Mucosa of descending colon (tissue), 3 donors: ENCODE measurements at regions not wholly inside any gene's neighbourhood (a gene's known extent, or its start where the extent isn't known, plus 50 kb on each side); places are given as distances from the start of the nearest gene placed in this dataset.

ENCODE experiments used
- ATAC-seq: fragments of 200-7000 bp; cut with Tn5 transposase; one replicate; pipeline ENCODE4 v1.9.1; 2020; ENCODE audit warnings: mild to moderate bottlenecking, moderate library complexity
- DNase-seq, 3 donors: peaks; one replicate each; pipeline ENCODE4 v3.0.0-alpha.2; 2020
- H3K36me3 ChIP-seq: fragments of 200-600 bp; one replicate; pipeline ENCODE4 v1.8.0; 2021; ENCODE audit warnings: low read depth, mild to moderate bottlenecking
- H3K4me1 ChIP-seq: fragments of 200-600 bp; one replicate; pipeline ENCODE4 v1.8.0; 2021; ENCODE audit warnings: low read depth, mild to moderate bottlenecking
- H3K4me3 ChIP-seq: fragments of 200-600 bp; one replicate; pipeline ENCODE4 v1.8.0; 2021; ENCODE audit warnings: mild to moderate bottlenecking
- H3K9me3 ChIP-seq: fragments of 200-600 bp; one replicate; pipeline ENCODE4 v1.8.0; 2021; ENCODE audit warnings: mild to moderate bottlenecking
- intact Hi-C, 2 donors: fragments of 100-400 bp; cut with DNase I in 1 of 2; cut with micrococcal nuclease in 1 of 2; formaldehyde crosslinking; loops; one replicate each; pipeline versions ENCODE4 v1.11.0 to v1.11.1; 2022; cut with DNase I, micrococcal nuclease
- TF ChIP-seq, protein P1 (sequence below): fragments of 200-600 bp; IDR thresholded peaks from one replicate; pipeline ENCODE4 v1.8.0; 2022; ENCODE audit warnings: antibody characterized with exemption, mild to moderate bottlenecking
- donor health status: DM: no; HTN: no; CAD: no; lungs with moderate emphysema.
- donor health status: DM: no; HTN: no; CAD: no.
- donor health status: DM: no; HTN: yes; CAD: no.

- no peaks in the 10 kb centered on the region for H3K36me3 ChIP-seq
- H3K4me1 ChIP-seq, result no peaks in the 10 kb centered on the region
- no peaks in the 10 kb centered on the region for H3K9me3 ChIP-seq
- H3K4me3 ChIP-seq, result no peak overlapping the region
- intact Hi-C loops, result no loop called here
- ATAC-seq, result no peak
- TF ChIP-seq, protein P1, sequence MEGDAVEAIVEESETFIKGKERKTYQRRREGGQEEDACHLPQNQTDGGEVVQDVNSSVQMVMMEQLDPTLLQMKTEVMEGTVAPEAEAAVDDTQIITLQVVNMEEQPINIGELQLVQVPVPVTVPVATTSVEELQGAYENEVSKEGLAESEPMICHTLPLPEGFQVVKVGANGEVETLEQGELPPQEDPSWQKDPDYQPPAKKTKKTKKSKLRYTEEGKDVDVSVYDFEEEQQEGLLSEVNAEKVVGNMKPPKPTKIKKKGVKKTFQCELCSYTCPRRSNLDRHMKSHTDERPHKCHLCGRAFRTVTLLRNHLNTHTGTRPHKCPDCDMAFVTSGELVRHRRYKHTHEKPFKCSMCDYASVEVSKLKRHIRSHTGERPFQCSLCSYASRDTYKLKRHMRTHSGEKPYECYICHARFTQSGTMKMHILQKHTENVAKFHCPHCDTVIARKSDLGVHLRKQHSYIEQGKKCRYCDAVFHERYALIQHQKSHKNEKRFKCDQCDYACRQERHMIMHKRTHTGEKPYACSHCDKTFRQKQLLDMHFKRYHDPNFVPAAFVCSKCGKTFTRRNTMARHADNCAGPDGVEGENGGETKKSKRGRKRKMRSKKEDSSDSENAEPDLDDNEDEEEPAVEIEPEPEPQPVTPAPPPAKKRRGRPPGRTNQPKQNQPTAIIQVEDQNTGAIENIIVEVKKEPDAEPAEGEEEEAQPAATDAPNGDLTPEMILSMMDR, result no peak
- no peak for DNase-seq
Observed at GRCh38 chr5:36442796-36443195, 141.1 kb upstream of the RANBP3L start.

DNA sequence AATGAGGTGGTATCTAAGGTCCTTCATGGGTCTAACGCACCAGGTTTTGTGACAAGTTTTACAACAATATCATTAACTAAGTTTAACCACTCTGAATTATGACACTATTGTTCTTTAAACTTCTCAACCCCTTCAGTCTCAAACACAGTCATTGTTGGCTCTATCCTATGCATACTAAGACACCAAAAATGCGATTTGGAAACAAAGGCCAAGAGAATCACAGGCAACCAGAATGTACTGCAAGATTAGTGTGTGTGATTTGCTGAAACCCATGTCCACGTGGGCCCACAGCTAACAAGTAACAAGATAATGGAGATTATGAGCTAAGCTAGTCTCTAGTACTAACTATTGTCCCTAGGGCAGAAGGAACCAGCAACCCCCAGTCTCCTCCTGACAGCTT, 142.2 kb upstream of the RANBP3L start:
- intact Hi-C loops, result no loop called here
- no peak overlapping the region for H3K4me3 ChIP-seq
- TF ChIP-seq, protein P1, result no peak
- ATAC-seq (no peak), DNase-seq (no peak)
- no peaks in the 10 kb centered on the region for H3K36me3 ChIP-seq
- H3K9me3 ChIP-seq, result no peaks in the 10 kb centered on the region
- H3K4me1 ChIP-seq, result no peaks in the 10 kb centered on the region

DNA sequence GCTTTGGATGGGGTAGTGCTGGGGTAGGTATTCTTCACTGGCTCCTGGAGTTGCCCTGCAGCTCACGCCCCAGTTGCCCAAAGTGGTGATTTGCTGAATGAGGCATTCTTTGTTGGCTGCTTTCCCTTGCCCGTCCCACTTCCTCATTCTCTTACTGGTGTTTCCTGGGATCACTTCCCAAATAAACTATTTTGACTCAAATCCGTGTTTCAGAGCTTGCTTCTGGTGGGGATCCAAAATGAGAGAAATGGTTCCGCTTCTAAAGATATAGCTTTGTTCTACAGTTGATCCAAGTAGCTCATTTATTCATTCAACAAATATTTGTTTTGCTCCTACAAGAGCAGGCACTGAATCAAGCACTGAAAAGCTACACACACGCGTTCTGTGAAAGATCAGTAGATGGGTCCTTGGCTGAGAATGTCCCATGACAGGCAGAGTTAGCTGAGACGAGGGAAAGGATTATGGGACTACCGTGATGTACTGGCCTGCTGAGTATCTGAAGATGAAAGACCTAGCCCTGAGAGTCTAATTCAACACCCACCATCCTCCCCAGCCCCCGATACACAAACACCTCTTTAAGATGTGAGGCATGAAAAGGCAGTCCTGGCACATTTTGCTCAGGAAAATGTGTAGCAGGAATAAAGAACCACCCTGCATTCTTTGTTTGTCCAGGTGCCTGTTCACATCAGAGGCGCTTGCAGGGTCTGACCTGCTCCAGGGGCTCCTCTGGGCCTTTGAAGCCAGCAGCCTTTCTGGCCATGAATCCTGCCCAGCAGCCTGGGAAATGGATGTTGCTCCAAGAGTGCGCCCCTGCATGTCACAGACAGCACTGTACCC, 143.1 kb upstream of the RANBP3L start:
- no peaks in the 10 kb centered on the region for H3K36me3 ChIP-seq
- TF ChIP-seq, protein P1, result no peak
- H3K4me1 ChIP-seq, result no peaks in the 10 kb centered on the region
- ATAC-seq (no peak), DNase-seq (peak in 1 of 3 donors; percentile 21)
- no peak overlapping the region for H3K4me3 ChIP-seq
- intact Hi-C loops, result no loop called here
- no peaks in the 10 kb centered on the region for H3K9me3 ChIP-seq

- H3K9me3 ChIP-seq, result no peaks in the 10 kb centered on the region
- DNase-seq (no peak), ATAC-seq (no peak)
- H3K36me3 ChIP-seq, result no peaks in the 10 kb centered on the region
- no peaks in the 10 kb centered on the region for H3K4me1 ChIP-seq
- H3K4me3 ChIP-seq, result no peak overlapping the region
- TF ChIP-seq, protein P1, result no peak
- intact Hi-C loops, result no loop called here
Observed at GRCh38 chr5:36447776-36448175, 146.1 kb upstream of the RANBP3L start.

DNA sequence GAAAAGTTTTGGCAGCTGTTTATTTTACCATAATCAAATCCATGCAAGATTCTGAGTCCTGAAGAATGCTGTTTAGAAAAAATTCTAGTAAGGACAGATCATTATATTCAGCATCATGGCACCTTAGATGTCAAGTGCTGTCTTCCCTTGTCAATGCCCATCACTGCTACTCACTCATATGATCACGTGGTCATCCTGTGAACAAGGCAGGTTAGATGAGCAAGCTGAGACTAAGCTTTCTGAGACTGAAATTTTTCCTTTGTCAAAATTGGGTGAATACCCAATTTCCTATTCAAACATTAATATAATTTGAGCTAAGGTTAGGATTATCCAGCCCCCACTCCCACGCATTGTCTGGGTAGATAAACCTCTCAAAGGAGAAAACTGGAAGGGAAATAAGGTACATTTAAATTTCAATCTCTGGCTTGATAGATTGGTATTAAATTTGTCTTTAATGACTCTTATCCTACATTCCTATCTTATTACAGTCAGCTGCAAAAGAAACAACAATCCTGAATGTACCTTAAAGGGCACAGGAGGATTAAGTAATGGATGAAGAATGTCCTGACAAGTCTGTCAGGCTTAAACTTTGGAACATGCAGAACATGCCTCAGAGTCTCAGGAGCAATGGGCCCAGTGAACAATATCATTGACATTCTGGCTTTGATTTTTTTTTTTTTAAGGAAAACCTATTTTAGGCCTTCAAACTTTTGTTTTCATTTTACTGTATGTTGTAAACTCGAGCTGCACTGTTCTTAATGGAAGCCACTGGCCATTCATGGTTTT, 148.7 kb upstream of the RANBP3L start:
- Histone ChIP-seq H3K4me3 (no peak overlapping the region), H3K9me3 (no peaks in the 10 kb centered on the region), H3K36me3 (no peaks in the 10 kb centered on the region), H3K4me1 (no peaks in the 10 kb centered on the region)
- TF ChIP-seq, protein P1, result no peak
- no peak for ATAC-seq
- intact Hi-C loops, result no loop called here
- no peak for DNase-seq
